ENCODE measurements at regions not wholly inside any gene's neighbourhood (a gene's known extent, or its start where the extent isn't known, plus 50 kb on each side); places are given as distances from the start of the nearest gene placed in this dataset.

- TF ChIP-seq, protein P1, sequence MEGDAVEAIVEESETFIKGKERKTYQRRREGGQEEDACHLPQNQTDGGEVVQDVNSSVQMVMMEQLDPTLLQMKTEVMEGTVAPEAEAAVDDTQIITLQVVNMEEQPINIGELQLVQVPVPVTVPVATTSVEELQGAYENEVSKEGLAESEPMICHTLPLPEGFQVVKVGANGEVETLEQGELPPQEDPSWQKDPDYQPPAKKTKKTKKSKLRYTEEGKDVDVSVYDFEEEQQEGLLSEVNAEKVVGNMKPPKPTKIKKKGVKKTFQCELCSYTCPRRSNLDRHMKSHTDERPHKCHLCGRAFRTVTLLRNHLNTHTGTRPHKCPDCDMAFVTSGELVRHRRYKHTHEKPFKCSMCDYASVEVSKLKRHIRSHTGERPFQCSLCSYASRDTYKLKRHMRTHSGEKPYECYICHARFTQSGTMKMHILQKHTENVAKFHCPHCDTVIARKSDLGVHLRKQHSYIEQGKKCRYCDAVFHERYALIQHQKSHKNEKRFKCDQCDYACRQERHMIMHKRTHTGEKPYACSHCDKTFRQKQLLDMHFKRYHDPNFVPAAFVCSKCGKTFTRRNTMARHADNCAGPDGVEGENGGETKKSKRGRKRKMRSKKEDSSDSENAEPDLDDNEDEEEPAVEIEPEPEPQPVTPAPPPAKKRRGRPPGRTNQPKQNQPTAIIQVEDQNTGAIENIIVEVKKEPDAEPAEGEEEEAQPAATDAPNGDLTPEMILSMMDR (IDR thresholded peaks at IDR 0.05; ENCODE audit: poor library complexity, severe bottlenecking), result no peak
- TF ChIP-seq EZH2 (IDR thresholded peaks at IDR 0.05; ENCODE audit: borderline replicate concordance, insufficient read depth, low read length, poor library complexity, severe bottlenecking) (no peak), EP300 (conservative IDR thresholded peaks at IDR 0.05; ENCODE audit: poor library complexity, severe bottlenecking) (no peak), POLR2AphosphoS5 (IDR thresholded peaks at IDR 0.05) (no peak)
Measured at GRCh38 chr4:110306303-110306702, 107.9 kb upstream of the ELOVL6 start.

All from neural cell (in vitro differentiated cells).